HG03045 (cell line): ENCODE measurements at regions not wholly inside any gene's neighbourhood (a gene's known extent, or its start where the extent isn't known, plus 50 kb on each side); places are given as distances from the start of the nearest gene placed in this dataset.
"Not testable (repeated sequence)": the region's sequence is repeated elsewhere in the genome, so short reads cannot be mapped to it uniquely, and the experiment has no call there.

Experiments
- ATAC-seq: cut with Tn5 transposase; IDR thresholded peaks from one replicate; pipeline ENCODE4 v1.9.1; 2021; ENCODE audit warnings: mild to moderate bottlenecking, moderate library complexity; ENCODE audit not compliant: unreplicated experiment

DNA sequence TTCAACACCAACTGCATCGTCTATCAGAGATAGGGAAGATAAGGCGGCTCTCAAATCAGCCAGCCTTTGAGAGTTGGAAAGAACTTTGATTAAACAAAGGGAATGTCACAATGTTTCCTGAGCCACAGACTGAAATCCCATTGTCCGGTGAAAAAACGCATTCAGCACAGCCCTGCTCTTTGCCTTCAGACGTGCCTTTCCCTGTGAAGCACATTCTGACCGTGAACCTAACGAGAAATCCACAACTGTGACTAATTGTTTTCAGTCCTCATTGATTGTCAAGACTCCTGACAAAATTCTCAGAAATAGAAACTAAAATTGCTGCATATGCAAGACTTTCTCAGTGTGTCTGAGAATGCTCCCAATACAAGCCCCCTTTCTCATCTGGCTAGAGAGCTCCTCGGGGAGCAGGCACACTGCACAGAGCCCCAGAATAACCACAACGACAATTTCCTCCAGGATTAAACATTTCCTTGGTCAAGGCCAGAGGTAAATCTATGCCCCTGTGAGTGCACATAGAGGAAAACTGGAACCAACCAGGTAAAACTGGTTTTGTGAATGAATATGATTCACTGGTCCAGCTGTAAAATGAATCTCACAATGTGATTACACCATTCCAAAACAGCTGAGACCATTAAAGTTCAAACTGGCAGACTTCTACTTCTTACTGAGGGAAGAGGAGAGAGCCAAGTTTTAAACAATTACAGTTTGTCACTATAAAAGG, 561.9 kb upstream of the ID2 start:
- ATAC-seq, result no peak

- no peak for ATAC-seq
These were observed 561.4 kb upstream of the ID2 start for GRCh38 chr2:8120506-8120860.

DNA sequence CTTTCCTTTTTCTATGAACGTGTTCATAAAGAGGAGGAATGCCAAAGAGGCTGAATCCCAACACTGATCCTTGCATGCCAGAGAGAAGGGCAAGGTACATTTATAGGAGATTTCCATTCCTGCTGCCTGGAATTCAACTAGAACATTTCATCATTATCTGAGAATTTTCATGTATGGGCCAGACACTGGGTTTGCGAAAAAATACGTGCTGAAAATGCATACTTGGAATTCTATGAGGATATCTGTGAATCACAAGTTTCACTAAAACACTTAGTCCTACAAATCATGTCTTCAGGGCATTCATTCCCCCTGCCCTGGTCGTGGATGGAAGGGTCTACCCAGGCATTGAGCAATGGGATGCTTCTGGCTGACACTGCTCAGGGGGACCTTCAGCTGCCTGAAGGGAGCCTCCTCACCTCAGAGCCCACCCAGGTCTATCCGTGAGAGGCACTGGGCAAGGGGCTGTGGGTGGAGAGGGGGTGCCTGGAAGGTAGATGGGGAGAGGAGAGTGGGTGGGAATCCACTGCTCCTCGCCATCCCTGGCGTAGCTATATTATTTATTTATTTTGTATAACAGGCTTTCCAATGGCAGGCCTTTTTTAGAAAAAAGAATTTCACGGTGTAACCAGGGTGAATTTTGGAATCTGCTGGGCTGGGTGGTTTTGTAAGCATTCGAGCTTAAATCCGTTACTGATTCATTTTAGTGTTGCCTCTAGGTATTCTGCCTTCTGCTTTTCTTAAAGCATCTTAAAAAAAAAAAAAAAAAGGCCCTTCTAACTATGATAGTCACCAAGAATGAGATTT, 560.6 kb upstream of the ID2 start:
- no peak for ATAC-seq

DNA sequence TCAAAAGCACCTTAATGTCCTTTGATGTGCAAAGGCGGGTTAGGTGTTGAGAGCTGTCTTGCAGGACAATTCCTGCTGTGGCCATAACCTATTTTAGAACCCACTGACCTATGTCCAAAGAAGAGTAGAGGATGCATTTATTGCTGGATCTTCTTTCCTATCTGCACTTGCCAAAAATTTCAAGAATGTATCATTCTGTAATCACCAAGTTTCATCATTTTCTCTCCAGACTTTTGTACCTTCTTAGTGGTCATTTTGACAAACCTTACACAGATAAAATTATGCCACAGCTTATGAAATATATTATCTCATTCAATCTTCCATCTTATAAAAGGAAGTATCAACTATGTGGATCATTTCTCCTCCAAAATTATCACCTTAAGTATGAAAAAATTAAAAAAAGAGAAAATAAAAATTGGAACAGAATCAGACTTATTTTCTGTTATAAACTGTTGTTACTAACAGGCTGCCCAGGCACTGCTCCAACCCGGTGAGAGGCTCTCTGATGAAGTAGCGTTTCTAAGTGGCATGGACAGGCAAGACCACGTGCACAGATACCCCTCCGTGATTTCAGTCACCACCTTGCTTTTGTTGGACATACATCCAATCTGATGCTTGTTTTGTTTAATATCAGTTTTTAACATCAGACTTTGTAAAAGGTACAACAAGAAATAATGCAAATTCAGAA, 559.9 kb upstream of the ID2 start:
- no peak for ATAC-seq

GRCh38 chr2:8122520-8122919, 559.3 kb upstream of the ID2 start:
- ATAC-seq, result no peak

GRCh38 chr2:8123464-8123863, 558.4 kb upstream of the ID2 start:
- no peak for ATAC-seq

- ATAC-seq, result no peak
These were observed 555.8 kb upstream of the ID2 start for GRCh38 chr2:8125741-8126711.

DNA sequence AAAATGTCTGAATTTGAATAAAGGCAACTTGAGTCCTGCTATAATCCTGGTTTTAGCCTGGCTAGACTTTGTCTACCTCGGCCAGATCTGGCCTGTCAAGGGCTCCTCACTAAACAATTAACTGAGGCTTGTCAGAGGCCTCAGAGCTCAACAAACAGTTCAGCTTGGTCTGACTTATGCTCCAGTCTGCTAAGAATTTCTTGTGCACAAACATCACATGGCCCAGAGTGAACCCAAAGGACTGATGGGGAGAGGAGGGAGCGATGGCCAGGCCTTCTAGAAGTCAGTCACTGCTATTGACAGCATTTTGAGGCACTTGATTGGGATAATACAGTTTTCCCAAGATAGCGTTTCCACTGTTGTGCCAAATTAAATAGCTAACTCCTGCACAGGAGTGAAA, 555.1 kb upstream of the ID2 start:
- ATAC-seq, result no peak

GRCh38 chr2:8131423-8131822, 550.4 kb upstream of the ID2 start:
- not testable (repeated sequence) for ATAC-seq

- ATAC-seq, result no peak
These were observed 549.5 kb upstream of the ID2 start for GRCh38 chr2:8132351-8132831.

- no peak for ATAC-seq
These were observed 549.0 kb upstream of the ID2 start for GRCh38 chr2:8132879-8133278.

DNA sequence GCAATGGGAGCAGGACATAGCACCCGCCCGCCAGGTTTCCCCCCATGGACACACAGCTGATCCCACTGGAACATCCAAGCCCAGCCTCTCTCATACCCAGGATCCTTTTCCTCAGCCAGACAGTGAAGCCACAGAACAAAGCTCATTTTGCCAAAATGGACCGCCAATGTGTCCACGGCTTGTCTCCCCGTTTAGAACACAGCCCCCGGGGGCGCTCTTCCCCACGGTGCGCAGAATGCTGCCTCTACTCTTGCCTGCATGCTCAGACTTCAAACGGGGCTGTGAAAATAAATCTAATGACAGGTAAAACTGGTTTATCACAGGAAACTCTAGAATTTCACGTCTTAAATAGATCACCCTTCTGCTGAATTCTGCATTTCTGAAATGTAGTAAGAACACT, 548.5 kb upstream of the ID2 start:
- ATAC-seq, result no peak

GRCh38 chr2:8133913-8134472, 547.9 kb upstream of the ID2 start:
- ATAC-seq, result no peak

GRCh38 chr2:8134473-8134932, 547.4 kb upstream of the ID2 start:
- ATAC-seq, result no peak

DNA sequence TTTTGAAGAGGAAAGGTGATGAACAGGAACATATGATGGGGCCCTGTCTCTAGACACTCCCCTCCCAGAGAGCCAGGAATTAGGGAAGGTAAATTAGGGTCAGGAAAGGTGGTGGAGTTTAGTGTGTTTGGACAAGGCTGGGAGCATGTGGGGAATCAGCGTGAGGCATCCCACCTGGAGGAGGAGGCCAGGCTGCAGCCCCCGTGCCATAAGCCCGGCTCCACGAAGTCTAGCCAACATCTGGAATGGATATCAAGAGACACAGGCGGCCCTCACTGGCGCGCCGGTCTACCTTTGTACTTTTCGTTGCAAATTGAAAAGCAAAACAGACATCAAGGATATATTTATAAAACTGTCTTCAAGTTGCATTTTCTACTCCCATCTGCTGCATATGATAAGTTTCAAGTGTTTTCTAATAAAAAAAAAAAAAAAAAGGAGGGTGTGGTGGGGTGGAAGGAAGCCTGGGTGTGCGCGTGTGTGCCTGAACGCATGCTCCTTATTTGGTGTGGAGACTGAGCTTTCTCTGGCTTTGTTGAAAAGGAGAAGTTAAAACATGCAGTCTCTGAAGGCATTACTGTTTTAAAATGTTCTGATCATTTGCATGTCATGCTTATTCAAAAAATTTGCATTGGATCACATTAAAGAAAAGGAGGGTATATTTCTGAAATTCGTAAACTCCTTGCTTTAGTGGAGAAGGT, 546.7 kb upstream of the ID2 start:
- ATAC-seq, result no peak

DNA sequence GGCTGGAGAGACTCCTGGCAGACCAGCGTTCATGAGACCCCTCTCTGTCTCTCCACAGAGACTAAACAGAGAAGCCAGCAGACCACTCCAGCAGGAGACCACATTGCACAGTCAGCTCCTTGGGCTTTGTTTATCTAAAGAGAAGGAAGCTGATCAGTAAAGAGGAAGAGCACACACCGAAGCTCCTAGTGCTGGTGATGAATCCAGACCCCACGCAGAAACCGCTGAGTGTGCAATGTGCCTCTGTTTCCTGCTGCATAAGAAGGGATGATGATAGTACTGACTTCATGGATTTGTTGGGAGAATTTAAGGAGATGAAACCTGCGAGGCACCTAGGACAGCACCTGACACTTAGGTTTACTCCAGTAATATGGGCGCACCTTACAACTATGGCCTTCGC, 544.1 kb upstream of the ID2 start:
- ATAC-seq, result no peak

- ATAC-seq, result no peak
These were observed 543.3 kb upstream of the ID2 start for GRCh38 chr2:8138525-8138922.

- no peak for ATAC-seq
These were observed 542.8 kb upstream of the ID2 start for GRCh38 chr2:8138923-8139667.

DNA sequence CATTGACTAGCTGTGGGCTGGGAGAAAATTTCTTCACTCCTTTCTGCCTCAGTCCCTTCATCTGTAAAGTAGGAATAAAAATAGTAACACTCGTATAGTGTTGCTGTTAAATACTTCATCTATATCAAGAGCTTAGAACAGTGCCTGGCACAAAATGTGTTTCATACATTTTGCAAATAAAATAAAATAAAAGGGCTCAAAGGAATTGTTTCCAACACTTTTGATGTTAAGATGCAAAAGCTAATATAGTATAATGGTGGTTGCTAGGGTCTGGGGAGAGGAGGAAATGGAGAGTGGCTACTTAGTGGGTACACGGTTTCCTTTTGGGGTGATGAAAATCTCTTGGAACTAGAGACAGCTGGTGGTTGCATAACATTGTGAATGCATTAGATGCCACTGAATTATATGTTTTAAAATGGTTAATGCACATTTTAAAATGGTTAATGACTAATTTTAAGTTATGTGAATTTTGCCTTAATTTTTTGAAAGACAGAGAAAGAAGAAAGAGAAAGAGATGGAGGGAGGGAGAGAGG, 542.1 kb upstream of the ID2 start:
- no peak for ATAC-seq
